ENCODE measurements at regions not wholly inside any gene's neighbourhood (a gene's known extent, or its start where the extent isn't known, plus 50 kb on each side); places are given as distances from the start of the nearest gene placed in this dataset.
"Not testable (repeated sequence)": the region's sequence is repeated elsewhere in the genome, so short reads cannot be mapped to it uniquely, and the experiment has no call there.

DNA sequence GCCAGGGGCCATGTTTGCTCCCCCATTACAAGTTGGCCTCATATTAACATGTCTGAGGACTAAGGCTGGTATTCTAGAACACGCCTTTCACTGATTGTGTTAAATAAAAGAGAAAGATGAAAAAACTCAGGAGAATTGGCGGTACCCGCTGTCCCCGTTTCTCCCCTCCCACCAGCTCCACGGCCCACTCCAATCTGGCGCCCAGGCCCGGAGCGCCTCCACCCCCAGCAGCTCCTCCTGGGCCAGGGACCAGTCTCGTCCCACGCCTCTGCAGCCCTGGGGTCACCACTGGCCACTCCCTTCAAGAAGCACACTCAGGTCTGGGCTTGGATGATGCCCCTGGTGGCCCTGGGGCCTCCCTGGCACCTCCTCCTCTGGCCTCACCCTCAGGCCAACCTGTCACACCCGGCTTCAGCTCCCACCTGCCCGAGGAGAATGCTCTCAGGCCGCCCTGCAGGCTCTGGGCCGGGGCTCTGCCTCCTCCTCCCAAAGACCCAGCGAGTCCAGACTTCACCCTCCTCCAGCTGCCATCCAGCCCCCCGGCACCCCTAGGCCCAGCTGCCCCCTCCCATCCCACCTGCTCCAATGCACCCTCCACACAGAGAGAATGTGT lies 133.0 kb upstream of the PPP1R26 start:
- no peak for DNase-seq (ENCODE audit: low read depth)
- in situ Hi-C loops (cut with HindIII; ENCODE audit: low pct_unique_long_range_greater_than_20kb, low sequenced_read_pairs) = no loop called here

DNA sequence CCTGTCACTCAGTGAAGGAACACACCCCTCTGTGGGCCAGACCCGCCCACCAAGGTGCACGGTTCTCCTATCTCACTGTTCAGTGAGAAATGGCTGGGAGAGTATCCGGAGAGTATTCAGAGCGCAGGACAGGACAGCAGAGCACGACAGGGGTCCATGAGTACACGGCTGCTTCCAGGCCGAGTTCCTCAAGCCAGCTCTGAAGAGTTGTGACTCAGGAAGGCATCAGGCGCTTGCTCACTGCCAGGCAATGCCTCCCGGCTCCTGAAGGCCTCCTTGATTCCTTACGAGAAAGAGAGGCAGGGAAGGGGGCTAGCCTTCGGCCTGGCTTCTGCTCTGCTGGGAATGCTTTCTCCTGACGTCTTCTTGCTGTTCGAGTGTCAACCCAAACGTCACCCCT lies 132.1 kb upstream of the PPP1R26 start:
- in situ Hi-C loops (cut with HindIII; ENCODE audit: low pct_unique_long_range_greater_than_20kb, low sequenced_read_pairs) = no loop called here
- no peak for DNase-seq (ENCODE audit: low read depth)

DNA sequence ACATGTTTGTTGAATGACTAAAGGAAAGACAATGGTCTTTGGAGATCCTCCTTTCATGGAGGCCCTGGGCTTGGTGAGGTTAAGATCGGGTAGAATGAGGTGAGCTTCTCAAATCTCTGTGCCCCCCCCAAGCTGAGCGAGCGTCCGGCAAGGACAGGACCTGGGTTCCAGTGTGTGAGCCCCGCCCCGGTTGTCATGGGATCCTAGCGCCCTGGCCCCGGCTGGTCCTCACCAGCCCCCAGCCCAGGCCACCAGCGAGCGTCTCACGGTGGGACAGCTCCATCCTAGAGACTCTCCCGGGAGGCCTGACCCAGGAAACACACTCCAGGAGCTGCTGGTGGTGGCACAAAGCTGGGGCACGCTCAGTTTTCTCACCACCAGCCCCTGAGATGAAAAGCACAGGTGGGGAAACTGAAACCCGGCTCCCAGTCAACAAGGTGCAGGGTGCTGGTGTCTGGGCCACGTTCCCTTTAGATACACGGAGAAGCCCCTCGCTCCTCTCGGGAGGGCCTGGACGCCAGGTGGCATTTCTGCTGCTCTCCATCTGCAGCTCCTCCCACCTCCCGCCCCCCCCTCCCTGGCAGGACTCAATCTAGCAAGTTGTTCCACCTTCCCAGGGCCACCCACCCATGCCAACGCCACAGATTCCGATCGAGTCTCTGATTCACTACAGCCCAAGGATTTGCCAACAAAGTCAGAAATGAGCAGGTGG lies 131.3 kb upstream of the PPP1R26 start:
- in situ Hi-C loops (cut with HindIII; ENCODE audit: low pct_unique_long_range_greater_than_20kb, low sequenced_read_pairs) = no loop called here
- no peak for DNase-seq (ENCODE audit: low read depth)

DNA sequence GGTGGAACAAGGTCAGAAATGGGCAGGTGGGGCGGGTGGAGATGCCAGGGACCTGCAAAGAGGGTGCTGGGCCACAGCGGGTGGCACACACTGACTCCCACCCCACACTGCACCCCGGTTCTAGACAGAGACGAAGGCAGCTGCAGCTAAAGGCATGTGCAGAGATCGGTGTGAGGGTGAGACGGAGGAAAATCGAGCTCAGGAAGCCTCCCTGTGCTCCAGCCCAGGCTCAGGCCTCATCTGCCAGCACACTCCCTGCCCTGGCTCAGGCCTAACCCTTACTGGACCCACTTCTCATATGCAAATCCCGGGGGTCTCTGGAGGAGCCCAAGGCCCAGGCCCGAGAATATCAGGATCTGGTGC lies 130.8 kb upstream of the PPP1R26 start:
- no peak for DNase-seq (ENCODE audit: low read depth)
- in situ Hi-C loops (cut with HindIII; ENCODE audit: low pct_unique_long_range_greater_than_20kb, low sequenced_read_pairs) = no loop called here

DNA sequence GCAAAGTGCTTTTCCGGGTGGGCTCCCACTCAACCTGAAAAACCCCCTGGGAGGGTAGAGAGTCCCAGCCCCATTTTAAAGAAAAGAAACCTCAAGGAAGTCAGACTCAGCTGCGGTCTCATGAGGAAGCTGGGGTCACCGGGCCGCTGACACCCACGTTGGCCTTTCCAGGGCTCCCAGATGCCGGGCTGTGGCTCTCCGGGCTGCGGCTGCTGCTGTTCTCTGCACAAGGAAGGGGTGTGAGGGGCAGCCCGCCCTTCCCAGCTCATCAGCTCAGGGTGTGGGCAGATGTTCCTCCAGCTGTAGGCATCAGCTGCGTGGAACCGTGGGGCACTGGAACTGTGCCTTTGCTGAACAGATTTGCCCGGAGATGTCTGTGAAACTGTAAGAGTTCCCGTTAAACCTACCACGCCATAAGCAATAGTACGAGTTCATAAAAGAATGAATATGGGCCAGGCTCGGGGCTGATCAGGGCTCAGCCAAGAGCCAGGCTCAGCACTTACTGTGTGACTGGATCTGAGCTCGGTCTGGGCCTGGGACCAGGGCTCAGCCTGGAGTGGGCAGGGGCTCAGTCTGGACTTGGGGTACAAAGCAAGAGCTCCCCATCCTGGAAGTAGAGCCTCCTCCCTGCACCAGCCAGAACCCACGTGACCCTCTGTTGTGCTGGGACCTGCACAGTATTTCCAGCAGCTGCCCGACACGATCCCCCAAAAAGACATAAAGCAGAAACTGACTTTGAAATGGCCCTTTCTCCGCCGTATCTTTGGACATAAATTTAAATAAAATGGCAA lies 130.2 kb upstream of the PPP1R26 start:
- no peak for DNase-seq (ENCODE audit: low read depth)
- in situ Hi-C loops (cut with HindIII; ENCODE audit: low pct_unique_long_range_greater_than_20kb, low sequenced_read_pairs) = no loop called here

GRCh38 chr9:135350003-135350315 lies 129.6 kb upstream of the PPP1R26 start:
- in situ Hi-C loops (cut with HindIII; ENCODE audit: low pct_unique_long_range_greater_than_20kb, low sequenced_read_pairs) = no loop called here
- DNase-seq (ENCODE audit: low read depth) = no peak

- no peak for DNase-seq (ENCODE audit: low read depth)
- in situ Hi-C loops (cut with HindIII; ENCODE audit: low pct_unique_long_range_greater_than_20kb, low sequenced_read_pairs) = no loop called here
Observed at GRCh38 chr9:135353935-135354334, 125.6 kb upstream of the PPP1R26 start.

GRCh38 chr9:135355521-135356011 lies 124.0 kb upstream of the PPP1R26 start:
- DNase-seq (ENCODE audit: low read depth) = no peak
- in situ Hi-C loops (cut with HindIII; ENCODE audit: low pct_unique_long_range_greater_than_20kb, low sequenced_read_pairs) = no loop called here

GRCh38 chr9:135356021-135356420 lies 123.6 kb upstream of the PPP1R26 start:
- in situ Hi-C loops (cut with HindIII; ENCODE audit: low pct_unique_long_range_greater_than_20kb, low sequenced_read_pairs) = no loop called here

GRCh38 chr9:135356796-135357195 lies 122.8 kb upstream of the PPP1R26 start:
- in situ Hi-C loops (cut with HindIII; ENCODE audit: low pct_unique_long_range_greater_than_20kb, low sequenced_read_pairs) = no loop called here
- DNase-seq (ENCODE audit: low read depth) = no peak

More at GRCh38 chr9:135356021-135356420, 123.6 kb upstream of the PPP1R26 start:
- DNase-seq (ENCODE audit: low read depth) = no peak

- in situ Hi-C loops (cut with HindIII; ENCODE audit: low pct_unique_long_range_greater_than_20kb, low sequenced_read_pairs) = no loop called here
- DNase-seq (ENCODE audit: low read depth) = no peak
Observed at GRCh38 chr9:135357863-135358551, 121.6 kb upstream of the PPP1R26 start.

- DNase-seq (ENCODE audit: low read depth) = no peak
- in situ Hi-C loops (cut with HindIII; ENCODE audit: low pct_unique_long_range_greater_than_20kb, low sequenced_read_pairs) = no loop called here
Observed at GRCh38 chr9:135358552-135358940, 121.0 kb upstream of the PPP1R26 start.

GRCh38 chr9:135359764-135360163 lies 119.8 kb upstream of the PPP1R26 start:
- no peak for DNase-seq (ENCODE audit: low read depth)
- in situ Hi-C loops (cut with HindIII; ENCODE audit: low pct_unique_long_range_greater_than_20kb, low sequenced_read_pairs) = no loop called here

DNA sequence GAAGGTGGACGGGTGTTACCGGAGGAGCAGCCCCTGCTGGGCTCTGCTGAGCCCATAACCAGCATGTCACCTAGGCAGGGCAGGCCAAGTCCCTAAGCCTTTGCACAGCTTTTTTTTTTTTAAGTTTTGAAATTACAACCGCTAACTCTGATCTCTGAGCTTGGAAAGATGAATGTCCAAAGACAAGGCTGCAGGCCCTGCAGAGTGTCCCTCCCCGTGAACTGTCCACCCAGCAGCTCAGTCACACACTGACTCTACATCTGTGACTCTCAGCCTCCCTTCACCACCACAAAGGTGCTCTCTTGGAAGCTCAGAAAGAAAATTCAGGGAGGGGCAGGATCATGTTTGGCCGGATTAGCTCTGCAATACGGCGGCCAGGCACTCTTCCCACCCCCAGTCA lies 119.0 kb upstream of the PPP1R26 start:
- in situ Hi-C loops (cut with HindIII; ENCODE audit: low pct_unique_long_range_greater_than_20kb, low sequenced_read_pairs) = no loop called here
- DNase-seq (ENCODE audit: low read depth) = no peak

- DNase-seq (ENCODE audit: low read depth); in situ Hi-C loops (cut with HindIII; ENCODE audit: low pct_unique_long_range_greater_than_20kb, low sequenced_read_pairs): not testable (repeated sequence)
Observed at GRCh38 chr9:135361668-135362067, 117.9 kb upstream of the PPP1R26 start.

GRCh38 chr9:135363596-135363995 lies 116.0 kb upstream of the PPP1R26 start:
- in situ Hi-C loops (cut with HindIII; ENCODE audit: low pct_unique_long_range_greater_than_20kb, low sequenced_read_pairs) = no loop called here
- no peak for DNase-seq (ENCODE audit: low read depth)

- in situ Hi-C loops (cut with HindIII; ENCODE audit: low pct_unique_long_range_greater_than_20kb, low sequenced_read_pairs) = no loop called here
- no peak for DNase-seq (ENCODE audit: low read depth)
Observed at GRCh38 chr9:135365013-135365768, 114.4 kb upstream of the PPP1R26 start.

- DNase-seq (ENCODE audit: low read depth) = no peak
- in situ Hi-C loops (cut with HindIII; ENCODE audit: low pct_unique_long_range_greater_than_20kb, low sequenced_read_pairs) = no loop called here
Observed at GRCh38 chr9:135366104-135366503, 113.5 kb upstream of the PPP1R26 start.

All from Caki2 (cell line).